HG02884 (cell line): ENCODE measurements at regions not wholly inside any gene's neighbourhood (a gene's known extent, or its start where the extent isn't known, plus 50 kb on each side); places are given as distances from the start of the nearest gene placed in this dataset.

ENCODE experiments used
- ATAC-seq: cut with Tn5 transposase; IDR thresholded peaks from one replicate; pipeline ENCODE4 v1.9.1; 2021; ENCODE audit warnings: mild to moderate bottlenecking, moderate library complexity; ENCODE audit not compliant: unreplicated experiment

DNA sequence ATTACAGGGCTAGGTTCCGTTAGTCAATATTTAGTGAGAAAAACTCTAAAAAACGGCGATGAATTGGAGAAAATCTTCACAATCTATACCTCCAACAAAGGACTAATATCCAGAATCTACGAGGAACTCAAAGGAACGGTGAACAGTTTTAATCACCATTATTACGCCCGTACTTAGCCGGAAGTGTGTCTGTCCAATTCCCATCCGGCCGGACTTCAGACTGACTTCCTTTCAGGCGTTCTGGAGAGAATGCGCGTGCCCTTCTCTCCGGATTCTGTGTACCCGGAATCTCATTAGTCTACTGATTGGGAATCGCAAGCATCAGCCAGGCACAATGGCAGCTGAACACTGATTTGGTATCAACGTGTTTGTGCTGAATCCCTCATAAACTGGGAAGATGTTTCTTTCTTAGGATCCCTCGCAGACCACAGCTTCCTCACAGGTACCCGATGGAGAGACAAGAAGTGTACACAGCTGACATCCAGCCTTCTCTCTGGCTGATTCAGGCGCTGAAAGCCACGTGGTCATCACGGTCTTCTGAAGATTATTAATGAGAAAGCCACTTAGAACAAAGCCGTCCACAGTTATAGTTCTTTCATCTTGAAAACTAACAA, 239.9 kb downstream of the ZNF516 start:
- no peak for ATAC-seq

DNA sequence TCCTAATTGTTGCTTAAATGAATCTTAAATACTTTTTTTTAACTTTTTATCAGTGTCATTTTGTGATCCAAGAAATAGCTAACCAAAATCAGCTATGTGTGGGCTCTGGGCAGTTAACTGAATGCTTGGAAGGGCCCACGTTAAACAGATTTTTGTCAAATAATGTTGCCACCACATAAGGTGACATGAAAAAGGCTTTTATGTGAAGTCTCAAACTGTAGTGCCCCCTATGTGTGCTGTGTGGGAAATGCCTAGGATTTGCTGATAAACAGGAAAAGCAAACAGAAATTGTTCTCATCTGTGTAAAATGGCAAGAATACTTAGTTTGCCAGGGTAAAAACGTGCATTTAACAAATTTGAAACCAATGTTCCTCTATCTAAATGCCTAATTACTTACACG, 242.2 kb downstream of the ZNF516 start:
- ATAC-seq, result no peak

DNA sequence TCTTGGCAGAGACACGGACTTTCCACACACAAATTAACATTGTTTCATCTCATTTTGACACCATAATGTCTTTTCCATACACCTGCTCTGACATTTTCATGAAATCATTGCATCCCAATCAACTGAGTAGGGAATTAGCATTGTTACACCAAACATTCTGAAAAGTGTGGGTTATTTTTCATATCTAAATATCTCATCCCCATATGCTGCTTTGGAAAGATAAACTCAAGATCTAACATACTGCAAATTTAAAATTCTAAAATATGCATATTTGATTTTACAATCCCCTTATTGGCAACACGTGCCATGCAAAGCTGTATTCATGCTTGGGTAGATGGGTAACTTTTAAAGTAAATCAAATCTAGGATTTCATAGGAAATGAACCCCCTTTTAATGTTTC, 242.9 kb downstream of the ZNF516 start:
- no peak for ATAC-seq

DNA sequence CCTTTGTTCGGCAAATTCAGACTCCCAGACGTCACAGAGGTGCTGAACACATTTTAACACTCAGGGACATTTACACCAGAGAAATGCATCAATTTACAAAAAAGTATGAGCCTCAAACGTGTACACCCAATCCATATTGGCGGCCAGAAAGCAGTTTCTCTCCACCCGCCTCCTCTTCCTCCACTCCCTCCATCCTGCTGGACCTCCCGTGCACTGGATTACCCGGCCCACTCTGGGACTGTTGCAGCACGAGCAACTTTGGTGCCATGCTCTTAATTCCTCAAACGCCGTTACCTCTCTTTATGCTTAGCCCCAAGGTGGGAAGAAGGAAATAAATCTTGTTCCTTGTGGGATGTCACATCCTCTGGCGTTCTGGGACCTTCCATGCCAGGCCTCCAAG, 243.4 kb downstream of the ZNF516 start:
- ATAC-seq, result no peak

DNA sequence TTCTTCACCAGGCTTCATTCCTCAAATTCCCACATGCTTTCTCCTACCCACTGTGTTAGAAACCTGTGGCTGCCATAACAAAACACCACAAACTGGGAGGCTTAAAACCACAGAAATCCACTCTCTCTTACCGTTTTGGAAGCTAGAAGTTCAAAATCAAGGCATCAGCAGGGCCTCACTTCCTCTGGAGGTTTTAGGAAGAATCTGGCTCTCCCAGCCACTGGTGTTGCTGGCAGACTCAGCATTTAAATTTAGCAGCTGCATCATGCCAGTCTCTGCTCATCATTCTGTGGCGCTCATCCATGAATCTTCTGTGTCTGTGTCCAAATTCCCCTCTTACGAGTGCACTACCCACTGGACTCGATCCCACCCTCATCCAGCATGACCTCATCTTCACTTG, 248.5 kb downstream of the ZNF516 start:
- no peak for ATAC-seq

DNA sequence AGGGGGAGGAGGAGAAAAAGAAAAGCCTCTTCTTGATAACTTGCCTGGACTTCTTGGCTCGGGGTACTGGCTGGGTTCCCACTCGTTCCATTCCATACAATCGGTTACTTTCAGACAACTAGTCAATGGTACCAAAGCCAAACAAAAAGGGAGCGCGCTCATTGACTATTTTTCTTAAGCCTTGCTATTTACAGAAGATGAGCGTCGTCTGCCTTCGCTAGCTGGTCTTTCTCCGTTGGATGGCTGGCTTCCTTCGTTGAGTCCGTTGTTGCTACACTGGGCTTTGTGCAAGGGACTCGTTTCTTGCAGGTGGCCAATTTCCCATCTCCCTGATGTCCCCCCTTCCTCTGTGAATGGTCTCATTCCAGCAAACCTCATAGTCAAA, 260.4 kb downstream of the ZNF516 start:
- no peak for ATAC-seq

DNA sequence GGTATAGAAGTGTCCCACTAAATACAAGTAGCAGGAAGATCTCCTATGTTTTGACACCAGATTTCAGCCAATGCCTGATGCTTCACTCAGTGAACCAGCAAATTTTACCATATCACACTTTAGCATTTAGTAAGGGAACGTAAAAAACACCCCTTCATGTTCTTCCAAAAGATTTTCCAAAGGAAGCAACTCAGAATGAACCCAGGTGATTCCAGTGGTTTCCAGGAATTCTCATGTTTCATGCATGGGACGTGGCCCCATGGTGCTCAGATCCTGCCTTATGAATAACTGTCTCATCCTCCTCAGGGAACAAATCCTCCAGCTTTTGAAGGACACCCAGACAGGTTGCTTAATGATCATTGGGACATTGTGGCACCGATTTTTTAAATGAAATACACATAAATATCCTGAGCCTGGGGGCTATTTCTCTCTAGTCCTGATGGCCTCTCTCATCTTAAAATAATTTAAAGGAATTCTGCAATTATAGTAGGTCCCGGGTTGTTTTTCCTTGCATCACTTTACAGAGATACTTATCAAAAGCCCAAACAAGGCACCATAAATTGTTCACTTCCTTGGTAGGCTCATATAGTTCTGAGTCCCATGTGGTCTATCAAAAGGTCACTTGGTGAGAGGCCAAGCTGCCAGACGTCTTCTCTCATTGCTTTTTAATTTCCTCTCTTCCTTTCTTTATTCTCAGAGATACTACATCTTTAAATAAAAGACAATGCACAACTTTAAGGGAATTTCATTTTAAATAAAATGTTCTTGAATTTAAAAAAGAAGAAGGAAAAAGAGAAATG, 261.0 kb downstream of the ZNF516 start:
- no peak for ATAC-seq

DNA sequence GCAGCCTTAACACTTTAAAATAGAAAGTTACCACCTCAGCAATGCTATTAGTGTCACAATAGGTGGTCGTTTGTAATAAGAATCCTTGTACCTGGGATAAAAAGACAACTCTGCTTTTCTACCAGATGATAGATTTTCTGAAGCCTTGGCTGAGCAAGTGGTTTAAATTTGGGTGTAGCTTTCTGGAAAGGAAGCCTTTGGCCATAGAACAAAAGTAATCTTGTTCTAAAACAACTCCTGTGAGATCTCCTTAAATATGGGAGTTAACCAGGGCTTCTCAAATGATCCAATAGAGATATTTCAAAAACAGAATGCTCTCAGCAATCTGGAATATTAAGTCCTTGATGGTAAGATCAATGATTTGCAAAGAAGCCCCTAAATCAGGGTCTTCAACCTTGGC, 261.6 kb downstream of the ZNF516 start:
- no peak for ATAC-seq

DNA sequence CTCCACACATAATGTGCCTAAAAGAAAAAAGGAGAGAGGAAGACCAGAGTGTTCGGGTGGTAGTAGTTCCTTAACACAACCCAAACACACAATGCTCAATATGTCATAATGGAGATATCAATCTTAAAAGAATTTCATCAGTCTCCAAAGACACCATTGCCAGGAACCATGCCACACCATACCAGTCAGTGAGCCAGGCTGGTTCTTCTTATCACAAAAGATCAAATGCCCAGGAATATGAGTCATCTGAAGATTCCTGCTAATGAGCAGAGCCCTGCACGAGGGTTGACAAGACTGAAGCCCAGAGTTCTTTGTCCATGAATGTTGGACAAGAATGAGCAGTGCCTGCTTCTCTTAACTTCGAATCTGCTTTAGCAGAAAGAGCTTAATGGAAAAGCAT, 262.3 kb downstream of the ZNF516 start:
- ATAC-seq, result no peak

DNA sequence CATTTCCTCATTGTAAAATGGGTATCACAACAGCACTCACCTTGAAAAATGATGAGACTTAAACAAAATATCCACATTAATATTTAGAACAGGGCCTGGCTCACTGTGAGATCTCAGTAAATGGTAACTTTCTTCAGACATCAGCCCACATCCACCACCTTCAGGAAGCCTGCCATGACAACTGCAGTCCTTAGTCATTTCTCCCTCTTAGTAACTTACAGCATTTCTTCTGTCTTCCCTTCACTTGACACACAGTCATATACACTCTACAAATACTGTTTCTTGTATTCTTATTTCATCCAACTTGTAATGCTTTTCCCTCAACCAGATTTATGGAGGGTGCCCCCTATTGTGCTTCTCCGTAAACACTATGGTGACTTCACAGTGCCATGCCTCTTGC, 263.0 kb downstream of the ZNF516 start:
- ATAC-seq, result no peak

DNA sequence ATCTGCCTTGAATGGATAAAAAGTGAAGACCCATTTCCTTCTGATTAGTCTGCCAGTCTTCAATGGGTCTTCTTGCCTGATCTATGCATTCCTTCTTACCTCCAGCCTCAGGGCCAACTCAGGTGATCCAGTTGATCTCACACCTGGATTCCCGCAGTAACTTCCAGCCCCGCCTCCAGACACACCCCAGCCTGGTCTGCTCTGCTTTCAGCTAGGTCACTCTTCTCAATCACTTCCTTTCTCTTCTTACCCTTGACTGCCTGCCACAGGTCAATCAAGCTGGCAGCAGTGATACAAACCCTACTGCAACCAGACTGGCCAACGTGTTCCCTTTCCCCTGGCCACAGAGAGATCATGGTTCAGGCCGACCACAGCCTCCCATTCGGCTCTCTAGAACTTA, 263.6 kb downstream of the ZNF516 start:
- ATAC-seq, result no peak

DNA sequence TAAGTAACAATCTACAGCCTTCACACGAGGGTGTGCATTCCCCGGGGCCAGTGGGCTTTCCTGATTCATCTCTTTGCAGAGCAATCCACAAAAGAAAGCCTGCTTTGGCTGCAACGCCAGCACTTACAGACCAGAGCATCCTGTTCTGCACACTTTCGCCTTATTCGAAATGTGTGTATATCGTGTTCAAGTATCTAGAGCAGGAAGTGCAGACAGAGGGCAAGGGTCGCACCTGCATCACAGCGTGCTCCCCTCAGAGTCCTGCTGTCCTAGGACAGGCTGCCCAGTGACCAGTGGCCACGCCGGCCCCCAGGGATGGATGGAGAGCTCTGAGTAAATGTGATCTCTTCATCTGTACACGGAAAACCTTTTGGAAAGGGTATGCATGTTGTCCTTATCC, 264.3 kb downstream of the ZNF516 start:
- no peak for ATAC-seq

DNA sequence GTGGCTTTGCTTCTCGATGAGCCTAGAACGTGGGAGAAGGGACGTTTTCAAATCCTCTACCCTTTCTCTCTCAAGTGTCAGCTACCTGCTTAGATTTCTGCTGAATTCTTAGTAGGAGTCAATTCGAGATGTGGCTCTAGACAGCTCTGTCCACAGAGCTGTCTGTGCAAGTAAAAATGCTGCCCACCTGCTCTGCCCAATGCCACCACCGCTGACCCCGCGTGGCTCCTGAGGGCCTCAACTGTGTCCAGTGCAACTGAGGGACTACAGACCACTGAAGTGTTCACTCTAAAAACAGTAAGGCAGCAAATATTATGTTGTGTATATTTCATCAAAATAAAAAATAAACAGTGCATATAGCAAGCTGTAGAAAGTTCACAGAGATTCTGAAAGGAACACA, 266.3 kb downstream of the ZNF516 start:
- ATAC-seq, result no peak

DNA sequence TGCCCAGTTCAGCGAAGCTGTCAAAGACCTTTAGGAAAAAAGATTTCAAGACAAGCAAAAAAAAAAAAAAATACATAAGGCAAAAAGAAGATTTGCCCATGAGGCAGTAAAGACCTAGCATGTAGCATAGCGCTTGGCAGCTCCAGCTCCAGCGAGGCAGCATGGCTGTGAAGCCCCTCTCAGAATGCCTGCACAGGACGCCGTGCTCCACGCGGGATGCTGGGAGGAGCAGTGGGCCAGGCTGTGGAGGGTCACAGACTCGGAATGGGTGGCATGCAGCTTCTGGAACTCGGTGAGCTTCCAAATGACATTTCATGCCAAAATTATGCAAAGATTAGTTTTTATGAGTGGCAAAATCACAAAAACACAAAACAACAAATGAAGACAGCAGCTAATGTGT, 267.3 kb downstream of the ZNF516 start:
- no peak for ATAC-seq

DNA sequence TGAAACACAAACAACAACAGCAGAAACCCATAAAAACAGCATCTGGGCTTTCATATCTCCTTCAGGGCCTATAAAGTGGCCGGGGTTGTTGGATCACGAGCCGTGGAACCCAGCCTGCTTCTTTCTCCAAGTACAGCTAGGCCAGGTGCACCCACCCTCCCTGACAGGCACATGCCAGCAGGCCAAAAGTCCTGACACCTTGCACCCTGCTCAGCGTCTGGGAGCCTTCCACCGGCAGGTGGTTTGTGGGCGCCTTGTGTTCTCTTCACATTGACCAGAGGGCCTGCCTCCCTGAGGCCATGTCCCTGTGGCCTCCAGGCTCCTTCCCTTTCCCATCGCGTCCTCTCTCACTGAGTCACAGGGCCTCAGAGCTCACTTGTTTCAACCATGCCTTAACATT, 271.6 kb downstream of the ZNF516 start:
- ATAC-seq, result no peak

DNA sequence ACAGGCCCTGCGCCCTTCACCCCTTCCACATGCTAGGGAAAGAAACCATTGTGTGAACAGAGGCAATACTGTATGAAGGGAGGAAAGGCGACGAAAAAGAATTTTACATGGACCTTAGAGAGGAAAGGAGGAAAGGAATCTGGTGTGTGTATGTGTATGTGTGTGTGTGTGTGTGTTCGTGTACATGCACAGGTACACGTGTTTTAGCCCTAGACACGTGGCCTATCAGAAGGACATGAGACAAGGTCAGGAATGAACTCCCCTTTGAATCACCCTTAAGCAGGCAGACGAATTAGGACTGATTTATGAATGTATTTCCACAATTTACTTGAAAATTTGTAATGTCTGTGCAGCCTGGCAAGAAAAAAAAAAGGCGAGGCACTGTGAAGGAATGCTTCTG, 276.0 kb downstream of the ZNF516 start:
- no peak for ATAC-seq

DNA sequence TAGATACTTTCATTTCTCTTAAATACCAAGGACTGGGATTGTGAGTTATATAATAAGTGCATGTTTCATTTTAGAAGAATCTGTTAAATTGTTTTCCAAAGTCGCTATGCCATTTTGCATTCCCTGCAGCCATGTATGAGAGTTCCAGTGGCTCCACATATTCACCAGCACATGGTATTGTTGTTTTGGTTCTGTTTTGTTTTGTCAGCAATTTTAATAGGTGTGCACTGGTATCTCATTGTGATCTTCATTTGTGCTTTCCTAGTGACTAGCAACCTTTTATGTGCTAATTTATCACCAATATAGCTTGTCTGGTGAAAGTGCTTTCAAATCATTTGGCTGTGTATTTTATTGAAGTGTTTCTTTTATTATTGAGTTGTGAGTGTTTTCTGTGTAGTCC, 278.9 kb downstream of the ZNF516 start:
- no peak for ATAC-seq

DNA sequence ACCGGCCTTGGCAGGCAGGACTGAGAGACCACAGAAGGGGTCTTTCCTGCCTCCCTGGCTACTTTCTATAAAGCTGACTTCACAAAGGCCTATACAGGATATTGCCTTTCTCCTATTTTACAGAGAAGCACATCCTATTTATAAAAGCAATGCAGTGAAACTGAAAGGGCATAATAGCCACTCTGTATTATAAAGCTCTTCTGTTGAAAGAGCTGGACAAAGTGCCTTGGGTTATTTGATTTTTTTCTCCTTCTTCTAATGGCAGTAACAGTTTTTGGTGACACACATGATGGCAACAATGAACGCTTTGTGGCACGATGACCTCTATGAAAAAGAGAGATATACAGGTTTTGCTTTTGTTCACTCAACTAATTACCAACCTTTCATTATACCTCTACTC, 281.1 kb downstream of the ZNF516 start:
- ATAC-seq, result no peak

DNA sequence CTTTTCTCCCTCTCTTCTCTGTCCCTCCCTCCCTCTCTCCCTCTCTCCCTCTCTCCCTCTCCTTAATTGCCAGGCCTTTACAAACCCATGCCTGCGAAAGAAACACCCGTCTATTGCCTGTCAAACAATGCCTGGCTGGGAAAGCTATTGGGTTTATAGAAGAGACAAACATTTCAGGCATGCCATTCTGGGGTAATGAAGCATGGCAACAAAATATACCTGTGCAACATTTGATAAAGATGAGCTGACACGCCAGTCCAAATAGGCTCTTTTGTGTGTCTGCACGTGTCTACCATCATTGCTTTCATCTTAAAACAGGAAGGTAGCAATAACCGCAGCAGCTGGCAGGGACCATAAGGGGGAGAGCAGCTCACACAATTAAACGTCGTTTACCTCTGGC, 282.1 kb downstream of the ZNF516 start:
- ATAC-seq, result no peak

DNA sequence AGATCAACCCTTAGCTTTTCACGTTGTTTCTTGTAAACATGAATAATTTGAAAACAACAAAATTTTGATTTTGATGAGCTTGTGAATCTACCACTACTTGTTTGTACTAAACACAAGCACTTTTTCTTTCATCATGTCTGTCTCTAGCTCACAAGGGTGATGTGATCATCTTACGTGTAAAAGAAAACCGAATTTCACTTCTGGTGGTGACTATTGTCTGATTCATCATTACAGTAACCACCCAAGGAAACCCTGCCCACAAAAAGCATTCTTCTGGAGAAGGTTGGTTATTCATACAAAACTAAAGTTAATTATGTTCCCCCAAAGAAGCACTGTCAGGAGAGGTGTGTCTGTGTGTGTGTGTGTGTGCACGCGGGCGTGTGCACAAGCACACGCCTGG, 285.4 kb downstream of the ZNF516 start:
- ATAC-seq, result no peak

DNA sequence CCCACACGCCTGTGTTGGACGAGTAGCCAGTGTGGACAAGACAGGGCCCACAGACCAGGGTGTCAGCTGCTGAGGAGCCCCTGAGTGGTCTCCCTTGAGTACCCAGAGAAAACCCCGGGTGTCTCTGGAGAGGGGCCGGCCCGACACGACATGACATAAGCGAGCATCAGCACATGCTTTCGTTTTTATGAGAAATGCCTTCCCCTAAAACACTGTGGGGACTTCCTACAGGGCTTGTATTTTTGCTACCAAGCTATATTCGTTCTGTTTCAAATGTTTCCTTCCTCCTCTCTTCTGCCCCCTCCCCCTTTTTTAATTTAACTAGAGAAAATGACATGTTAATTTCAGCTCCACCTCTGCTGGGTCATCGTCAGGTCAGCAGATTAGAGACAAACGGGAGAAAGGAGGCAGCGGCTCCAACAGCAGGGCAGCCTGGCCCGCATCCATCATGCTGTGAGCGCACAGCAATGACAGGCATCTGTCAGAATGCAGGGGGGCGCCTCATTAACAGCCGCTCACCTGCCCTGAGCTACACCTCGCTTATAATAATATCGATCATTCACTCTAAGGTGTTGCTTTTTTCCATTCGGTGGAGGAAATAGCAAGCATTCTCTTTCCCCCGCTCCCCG, 286.2 kb downstream of the ZNF516 start:
- no peak for ATAC-seq

DNA sequence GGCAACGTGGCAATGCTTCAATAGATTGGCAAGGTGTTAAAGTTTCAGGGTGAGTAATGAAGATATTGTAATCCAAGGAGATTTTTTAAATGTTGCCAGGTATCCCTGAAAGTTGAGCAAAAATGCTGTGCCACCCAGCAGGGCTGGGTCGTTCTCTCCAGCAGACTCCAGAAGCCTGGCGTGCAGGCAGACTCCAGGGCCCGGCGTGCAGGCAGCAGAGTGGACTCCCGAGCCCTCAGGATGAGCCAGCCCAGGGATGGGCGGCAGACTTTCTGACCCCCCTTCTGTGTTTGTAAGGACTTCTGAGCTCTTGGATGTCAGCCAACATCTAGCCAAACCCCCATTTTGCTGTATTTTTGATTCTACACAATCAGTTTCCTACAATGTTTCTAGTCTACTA, 289.1 kb downstream of the ZNF516 start:
- ATAC-seq, result no peak
